K562 (cell line): ENCODE measurements at regions not wholly inside any gene's neighbourhood (a gene's known extent, or its start where the extent isn't known, plus 50 kb on each side); places are given as distances from the start of the nearest gene placed in this dataset.

Source experiments
- ATAC-seq: fragments of 200-7000 bp; cut with Tn5 transposase; 3 replicates; pipeline ENCODE4 v1.9.1; 2020; ENCODE audit warnings: moderate library complexity
- BruUV-seq: library from RNA; stranded (reverse); fragments of 400-500 nt; replicated peaks from 2 replicates; lab custom pipeline; 2021; lab: Mats Ljungman, UMichigan
- CTCF ChIA-PET: fragments of 300-600 bp; formaldehyde crosslinking; extraction: SDS; loops from one replicate; lab custom pipeline; 2021; ENCODE audit warnings: low intra/inter-chr PET ratio; lab: Yijun Ruan, JAX
- POLR2A ChIA-PET: fragments of 300-600, 350-650 bp; sonication (Branson Sonifier 250); formaldehyde crosslinking; extraction: SDS; loops from one replicate; lab custom pipeline; 2021; ENCODE audit warnings: antibody characterized with exemption, inconsistent platforms; lab: Yijun Ruan, JAX
- DNase-seq, 4 experiments: peaks; one replicate each; pipeline versions ENCODE4 v3.0.0 to v3.0.0-alpha.2; 2011 to 2018; ENCODE audit warnings: low spot score in 3 of 4, mixed read lengths in 3 of 4; ENCODE audit errors: extremely low read depth in 1 of 4
- FAIRE-seq: peaks from 2 replicates; lab custom pipeline; 2011; peaks lifted over from hg19 to GRCh38; lab: Jason Lieb, UNC
- H2AFZ ChIP-seq: 2 replicates; pipeline ENCODE4 v1.6.0; 2011; ENCODE audit warnings: low read depth, low read length, control low read depth, inconsistent platforms
- H3K27ac ChIP-seq: fragments of 200-600 bp; 3 replicates; pipeline ENCODE4 v1.8.0; 2011; ENCODE audit warnings: low read depth, mild to moderate bottlenecking, control low read depth, inconsistent platforms, low read length, moderate library complexity, mixed read lengths; ENCODE audit errors: extremely low read depth
- H3K27me3 ChIP-seq, 2 experiments: fragments of 300-600 bp in 1 of 2; 2 replicates in 1 of 2; 3 replicates in 1 of 2; pipeline versions ENCODE4 v1.6.0 to v1.8.0; 2011; ENCODE audit warnings: inconsistent platforms in 2 of 2, low read length in 2 of 2, mild to moderate bottlenecking in 1 of 2, mixed read lengths in 1 of 2, moderate library complexity in 1 of 2; ENCODE audit not compliant: control insufficient read depth in 2 of 2, insufficient read depth in 2 of 2
- H3K36me3 ChIP-seq: fragments of 300-600 bp; 3 replicates; pipeline ENCODE4 v1.8.0; 2011; ENCODE audit warnings: mild to moderate bottlenecking, low read length, inconsistent platforms; ENCODE audit not compliant: control insufficient read depth, insufficient read depth
- H3K4me1 ChIP-seq, 2 experiments: fragments of 200-600 bp in 1 of 2; replicated peaks in 1 of 2; 2 replicates in 1 of 2; 3 replicates in 1 of 2; pipeline versions ENCODE4 v1.5.1 to v1.8.0; 2011; ENCODE audit warnings: inconsistent platforms in 2 of 2, low read length in 2 of 2, mild to moderate bottlenecking in 1 of 2, mixed read lengths in 1 of 2, moderate library complexity in 1 of 2; ENCODE audit not compliant: control insufficient read depth in 2 of 2, insufficient read depth in 2 of 2
- H3K4me2 ChIP-seq: 2 replicates; pipeline ENCODE4 v1.6.1; 2011; ENCODE audit warnings: low read length, control low read depth, inconsistent platforms, mixed read lengths; ENCODE audit not compliant: insufficient read depth
- H3K4me3 ChIP-seq: fragments of 200-600 bp; sonication (generic), shearing (Covaris generic); 2 replicates; pipeline ENCODE4 v1.5.1; 2016; ENCODE audit warnings: control low read depth, inconsistent platforms
- H3K79me2 ChIP-seq: fragments of 200-600 bp; 3 replicates; pipeline ENCODE4 v1.8.0; 2011; ENCODE audit warnings: low read length, inconsistent platforms; ENCODE audit not compliant: control insufficient read depth, insufficient read depth
- H3K9ac ChIP-seq, 2 experiments: 2 replicates each; pipeline versions ENCODE4 v1.6.0 to v1.6.1; 2011; ENCODE audit warnings: low read depth in 2 of 2, low read length in 2 of 2, control low read depth in 1 of 2, inconsistent platforms in 1 of 2, mild to moderate bottlenecking in 1 of 2, mixed read lengths in 1 of 2; ENCODE audit not compliant: insufficient read depth in 1 of 2
- H3K9me1 ChIP-seq: one replicate; pipeline ENCODE4 v1.6.0; 2011; ENCODE audit warnings: inconsistent platforms, mild to moderate bottlenecking, low read length, moderate library complexity; ENCODE audit not compliant: control insufficient read depth, insufficient read depth
- H3K9me3 ChIP-seq: replicated peaks from 2 replicates; pipeline ENCODE4 v1.5.1; 2011; ENCODE audit warnings: low read depth, low read length, inconsistent platforms; ENCODE audit not compliant: control insufficient read depth, insufficient read depth
- H4K20me1 ChIP-seq: replicated peaks from 2 replicates; pipeline ENCODE4 v1.6.1; 2011; ENCODE audit warnings: low read length, inconsistent platforms, mixed read lengths; ENCODE audit not compliant: control insufficient read depth, insufficient read depth
- BCLAF1 ChIP-seq, 2 experiments: fragments of 450-650 bp in 1 of 2; IDR thresholded peaks; 2 replicates each; pipeline ENCODE4 v1.6.1; 2011 to 2017; ENCODE audit warnings: low read depth in 2 of 2, antibody characterized with exemption in 1 of 2, borderline replicate concordance in 1 of 2, low read length in 1 of 2, mild to moderate bottlenecking in 1 of 2, mixed read lengths in 1 of 2; ENCODE audit not compliant: control insufficient read depth in 1 of 2
- GTF2F1 ChIP-seq: IDR thresholded peaks from 2 replicates; pipeline ENCODE4 v1.6.1; 2011; ENCODE audit warnings: low read depth, low read length, improper control_type of control experiment
- KDM5B ChIP-seq: fragments of 200-600 bp; sonication (generic); IDR thresholded peaks from 2 replicates; pipeline ENCODE4 v1.6.1; 2012; ENCODE audit warnings: low read depth, mild to moderate bottlenecking, moderate library complexity, low read length, control low read depth, inconsistent platforms; ENCODE audit not compliant: insufficient replicate concordance
- SMAD1 ChIP-seq: fragments of 150-350 bp; IDR thresholded peaks from 2 replicates; pipeline ENCODE4 v1.6.1; 2014; ENCODE audit warnings: low read length, low read depth; ENCODE audit not compliant: partially characterized antibody
- ZNF444 ChIP-seq: fragments of 250-450 bp; sonication (Bioruptor Pico); IDR thresholded peaks from 2 replicates; pipeline ENCODE4 v1.4.0; 2020; ENCODE audit warnings: mild to moderate bottlenecking, moderate library complexity
- ZNF77 ChIP-seq: fragments of 250-450 bp; sonication (Bioruptor Pico); IDR thresholded peaks from 2 replicates; pipeline ENCODE4 v1.5.0; 2020
- ZNF780A ChIP-seq: fragments of 250-450 bp; sonication (Bioruptor Pico); IDR thresholded peaks from 2 replicates; pipeline ENCODE4 v1.5.0; 2021; ENCODE audit warnings: mild to moderate bottlenecking
- ZNF79 ChIP-seq: fragments of 250-450 bp; sonication (Bioruptor Pico); IDR thresholded peaks from 2 replicates; pipeline ENCODE4 v1.4.0; 2020; ENCODE audit warnings: low read depth, mild to moderate bottlenecking, moderate library complexity
- WGBS: fragments of 100-300 bp; shearing (Covaris generic); methylation state at CpG from one replicate; pipeline ENCODE4 v1.1.6; 2016; ENCODE audit warnings: low coverage, mixed read lengths; ENCODE audit not compliant: insufficient coverage; ENCODE audit errors: missing lambda C conversion rate; 5-methylcytosine and 5-hydroxymethylcytosine counted together
- in situ Hi-C: fragments of 300-500 bp; cut with MboI; formaldehyde crosslinking; loops from 4 replicates; pipeline ENCODE4 v1.15.0; 2018; ENCODE audit warnings: inconsistent platforms, mixed read lengths
- intact Hi-C: fragments of 100-400 bp; cut with micrococcal nuclease; formaldehyde crosslinking; loops from 2 replicates; pipeline ENCODE4 v1.14.2; 2022
- TF ChIP-seq, protein P1 (sequence below): sonication (generic); formaldehyde crosslinking; IDR thresholded peaks from 2 replicates; pipeline ENCODE4 v1.8.0; 2022; ENCODE audit warnings: mild to moderate bottlenecking, missing genetic modification reagents

DNA sequence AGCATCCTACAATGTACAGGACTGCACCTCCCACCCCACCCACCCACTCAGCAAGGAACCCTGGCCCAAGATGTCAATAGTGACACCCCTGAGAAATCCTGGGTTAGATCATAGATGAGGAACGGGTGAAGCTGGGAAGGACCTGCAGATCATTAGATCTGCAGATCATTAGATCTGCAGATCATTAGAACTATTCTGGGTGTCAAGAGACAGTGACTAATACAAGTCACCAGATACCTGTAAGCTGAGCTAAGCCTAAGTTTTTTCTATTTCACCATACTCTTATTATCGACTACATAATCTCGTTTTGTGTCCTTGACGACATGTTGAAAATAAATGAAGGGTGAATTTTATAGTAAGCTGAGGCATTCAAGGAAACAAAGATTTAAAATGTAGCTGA lies 325.7 kb downstream of the DUSP10 start:
- no peak for FAIRE-seq
- H3K36me3 ChIP-seq = no peaks in the 10 kb centered on the region
- no peak overlapping the region for H3K27ac ChIP-seq
- in situ Hi-C loops = no loop called here
- no peaks in the 10 kb centered on the region for H3K4me1 ChIP-seq
- ATAC-seq = no peak
- POLR2A ChIA-PET = no interaction called here
- no peak overlapping the region for H3K9ac ChIP-seq
- CTCF ChIA-PET = no interaction called here
- H4K20me1 ChIP-seq = no peaks in the 10 kb centered on the region
- no peak overlapping the region for H2AFZ ChIP-seq
- BruUV-seq = no TSS peak
- no peaks in the 10 kb centered on the region for H3K9me1 ChIP-seq
- intact Hi-C loops = no loop called here
- no peak overlapping the region for H3K4me2 ChIP-seq
- no peaks in the 10 kb centered on the region for H3K9me3 ChIP-seq
- no peaks in the 10 kb centered on the region for H3K27me3 ChIP-seq
- no peak for DNase-seq
- WGBS = 4% methylated on average over 4 of the region's 4 CpGs
- TF ChIP-seq ZNF77 (CRISPR knock-in tag) (no peak), GTF2F1 (no peak), ZNF780A (CRISPR knock-in tag) (no peak), ZNF79 (no peak), ZNF444 (CRISPR knock-in tag) (no peak), KDM5B (no peak), BCLAF1 (IDR thresholded peaks at IDR 0.05; ENCODE audit: borderline replicate concordance in 1 of 2, control insufficient read depth in 1 of 2, low read depth in 2 of 2, low read length in 1 of 2) (no peak), SMAD1 (no peak)
- TF ChIP-seq, protein P1, sequence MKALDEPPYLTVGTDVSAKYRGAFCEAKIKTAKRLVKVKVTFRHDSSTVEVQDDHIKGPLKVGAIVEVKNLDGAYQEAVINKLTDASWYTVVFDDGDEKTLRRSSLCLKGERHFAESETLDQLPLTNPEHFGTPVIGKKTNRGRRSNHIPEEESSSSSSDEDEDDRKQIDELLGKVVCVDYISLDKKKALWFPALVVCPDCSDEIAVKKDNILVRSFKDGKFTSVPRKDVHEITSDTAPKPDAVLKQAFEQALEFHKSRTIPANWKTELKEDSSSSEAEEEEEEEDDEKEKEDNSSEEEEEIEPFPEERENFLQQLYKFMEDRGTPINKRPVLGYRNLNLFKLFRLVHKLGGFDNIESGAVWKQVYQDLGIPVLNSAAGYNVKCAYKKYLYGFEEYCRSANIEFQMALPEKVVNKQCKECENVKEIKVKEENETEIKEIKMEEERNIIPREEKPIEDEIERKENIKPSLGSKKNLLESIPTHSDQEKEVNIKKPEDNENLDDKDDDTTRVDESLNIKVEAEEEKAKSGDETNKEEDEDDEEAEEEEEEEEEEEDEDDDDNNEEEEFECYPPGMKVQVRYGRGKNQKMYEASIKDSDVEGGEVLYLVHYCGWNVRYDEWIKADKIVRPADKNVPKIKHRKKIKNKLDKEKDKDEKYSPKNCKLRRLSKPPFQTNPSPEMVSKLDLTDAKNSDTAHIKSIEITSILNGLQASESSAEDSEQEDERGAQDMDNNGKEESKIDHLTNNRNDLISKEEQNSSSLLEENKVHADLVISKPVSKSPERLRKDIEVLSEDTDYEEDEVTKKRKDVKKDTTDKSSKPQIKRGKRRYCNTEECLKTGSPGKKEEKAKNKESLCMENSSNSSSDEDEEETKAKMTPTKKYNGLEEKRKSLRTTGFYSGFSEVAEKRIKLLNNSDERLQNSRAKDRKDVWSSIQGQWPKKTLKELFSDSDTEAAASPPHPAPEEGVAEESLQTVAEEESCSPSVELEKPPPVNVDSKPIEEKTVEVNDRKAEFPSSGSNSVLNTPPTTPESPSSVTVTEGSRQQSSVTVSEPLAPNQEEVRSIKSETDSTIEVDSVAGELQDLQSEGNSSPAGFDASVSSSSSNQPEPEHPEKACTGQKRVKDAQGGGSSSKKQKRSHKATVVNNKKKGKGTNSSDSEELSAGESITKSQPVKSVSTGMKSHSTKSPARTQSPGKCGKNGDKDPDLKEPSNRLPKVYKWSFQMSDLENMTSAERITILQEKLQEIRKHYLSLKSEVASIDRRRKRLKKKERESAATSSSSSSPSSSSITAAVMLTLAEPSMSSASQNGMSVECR (CRISPR knock-in tag) = no peak
- H3K79me2 ChIP-seq = no peaks in the 10 kb centered on the region
- no peak overlapping the region for H3K4me3 ChIP-seq
